ENCODE measurements at regions not wholly inside any gene's neighbourhood (a gene's known extent, or its start where the extent isn't known, plus 50 kb on each side); places are given as distances from the start of the nearest gene placed in this dataset.

- ATAC-seq (no peak), DNase-seq (no peak)
- Mint-ChIP-seq H3K27ac (no peak overlapping the region), H3K4me1 (no peaks in the 10 kb centered on the region), H3K9me3 (peaks cover 3% of the 10 kb centered on the region), H3K4me3 (no peak overlapping the region), H3K27me3 (no peaks in the 10 kb centered on the region), H3K36me3 (ENCODE audit: low read depth) (no peaks in the 10 kb centered on the region)
These were observed 447.1 kb downstream of the TMEM182 start for GRCh38 chr2:103208916-103209315.

GRCh38 chr2:103213028-103213542 is 451.3 kb downstream of the TMEM182 start:
- H3K9me3 Mint-ChIP-seq: peaks cover 7% of the 10 kb centered on the region
- no peaks in the 10 kb centered on the region for H3K4me1 Mint-ChIP-seq
- ATAC-seq: no peak
- no peak overlapping the region for H3K27ac Mint-ChIP-seq
- no peaks in the 10 kb centered on the region for H3K27me3 Mint-ChIP-seq
- H3K4me3 Mint-ChIP-seq: no peak overlapping the region
- no peak for DNase-seq
- H3K36me3 Mint-ChIP-seq (ENCODE audit: low read depth): no peaks in the 10 kb centered on the region

DNA sequence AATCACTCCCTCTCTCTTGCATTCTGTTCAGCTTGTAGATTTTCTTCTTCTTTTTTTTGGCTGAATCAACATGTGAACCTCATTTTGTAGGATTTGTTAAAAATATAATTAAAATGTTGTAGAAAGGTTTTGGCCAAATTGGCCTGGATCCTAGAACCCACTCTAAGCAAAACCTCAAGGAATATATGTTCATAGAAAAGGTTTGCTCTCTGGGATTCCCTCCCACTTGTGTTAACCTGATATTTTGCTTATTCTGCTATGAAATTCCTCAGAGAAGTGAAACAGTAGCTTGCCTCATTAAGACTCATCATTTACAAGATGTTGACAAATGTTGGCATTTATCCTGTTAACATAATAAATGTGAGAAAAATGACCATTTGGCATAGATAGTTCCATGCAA is 456.7 kb downstream of the TMEM182 start:
- no peak overlapping the region for H3K27ac Mint-ChIP-seq
- ATAC-seq (no peak), DNase-seq (no peak)
- H3K36me3 Mint-ChIP-seq (ENCODE audit: low read depth): no peaks in the 10 kb centered on the region
- H3K9me3 Mint-ChIP-seq: peaks cover 7% of the 10 kb centered on the region
- H3K4me3 Mint-ChIP-seq: no peak overlapping the region
- H3K27me3 Mint-ChIP-seq: no peaks in the 10 kb centered on the region
- H3K4me1 Mint-ChIP-seq: no peaks in the 10 kb centered on the region

DNA sequence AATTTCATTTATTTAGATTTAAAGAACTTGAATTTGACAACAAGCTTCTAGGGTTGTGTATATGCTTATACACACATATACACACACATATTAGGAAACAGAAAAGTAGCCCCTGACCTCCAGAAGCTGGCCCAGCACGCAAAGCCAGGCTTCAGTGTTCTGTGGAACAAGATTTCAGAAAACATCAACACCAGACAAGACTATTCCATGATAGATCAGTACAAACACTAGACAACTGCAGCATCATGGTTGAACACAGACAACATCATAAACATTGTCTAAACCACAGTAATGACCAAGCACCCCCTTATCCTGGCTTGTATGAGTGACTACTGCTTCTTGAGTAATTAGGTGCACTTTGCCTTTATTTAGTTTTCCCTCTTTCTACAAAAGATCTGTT is 457.6 kb downstream of the TMEM182 start:
- ATAC-seq (no peak), DNase-seq (no peak)
- H3K4me1 Mint-ChIP-seq: no peaks in the 10 kb centered on the region
- no peak overlapping the region for H3K4me3 Mint-ChIP-seq
- no peaks in the 10 kb centered on the region for H3K27me3 Mint-ChIP-seq
- no peak overlapping the region for H3K27ac Mint-ChIP-seq
- no peaks in the 10 kb centered on the region for H3K36me3 Mint-ChIP-seq (ENCODE audit: low read depth)
- H3K9me3 Mint-ChIP-seq: peaks cover 7% of the 10 kb centered on the region

DNA sequence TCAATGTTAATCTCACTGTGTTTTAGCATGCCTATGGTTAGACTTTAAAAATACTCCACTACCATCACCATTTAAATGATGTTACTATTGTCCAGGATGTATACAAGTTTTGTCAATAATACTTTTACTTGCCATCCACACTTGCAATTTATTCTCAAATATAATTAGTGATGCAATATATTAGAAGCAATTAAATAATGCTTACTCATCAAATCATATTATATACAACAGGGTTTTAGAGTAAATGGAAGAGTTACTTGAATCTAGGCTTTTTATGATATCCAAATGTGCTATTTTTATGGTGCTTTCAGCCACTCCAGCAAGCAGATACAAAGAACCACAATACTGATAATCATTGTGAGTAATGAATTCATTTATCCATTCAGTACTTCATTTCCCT is 461.1 kb downstream of the TMEM182 start:
- Mint-ChIP-seq H3K27me3 (no peaks in the 10 kb centered on the region), H3K9me3 (no peaks in the 10 kb centered on the region), H3K36me3 (ENCODE audit: low read depth) (no peaks in the 10 kb centered on the region), H3K4me3 (no peak overlapping the region), H3K27ac (no peak overlapping the region), H3K4me1 (no peaks in the 10 kb centered on the region)
- DNase-seq: no peak
- no peak for ATAC-seq

- Mint-ChIP-seq H3K27ac (no peak overlapping the region), H3K9me3 (no peaks in the 10 kb centered on the region), H3K4me3 (no peak overlapping the region), H3K27me3 (no peaks in the 10 kb centered on the region), H3K4me1 (no peaks in the 10 kb centered on the region), H3K36me3 (ENCODE audit: low read depth) (no peaks in the 10 kb centered on the region)
- ATAC-seq (no peak), DNase-seq (no peak)
These were observed 469.0 kb downstream of the TMEM182 start for GRCh38 chr2:103230796-103231195.

DNA sequence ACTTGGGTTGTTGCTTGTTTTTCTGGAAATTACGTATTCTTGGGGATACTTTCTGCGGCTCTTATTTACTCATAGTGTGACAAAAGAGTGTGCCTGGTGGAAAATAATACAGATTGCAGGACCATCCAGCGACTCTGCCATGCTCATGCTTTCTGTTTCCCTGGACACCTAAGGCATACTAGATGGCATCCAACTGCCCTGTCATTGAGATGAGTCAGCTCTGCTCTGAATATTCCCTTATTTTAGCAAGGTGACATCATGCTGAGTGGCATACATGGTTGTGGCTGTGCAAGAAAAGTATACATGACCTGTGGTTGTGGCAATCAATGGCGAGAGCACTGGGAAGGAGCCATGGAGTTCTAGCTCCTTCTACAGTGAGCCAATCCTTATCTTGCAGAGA is 471.0 kb downstream of the TMEM182 start:
- Mint-ChIP-seq H3K36me3 (ENCODE audit: low read depth) (no peaks in the 10 kb centered on the region), H3K27me3 (no peaks in the 10 kb centered on the region), H3K4me1 (no peaks in the 10 kb centered on the region), H3K4me3 (no peak overlapping the region), H3K9me3 (no peaks in the 10 kb centered on the region), H3K27ac (no peak overlapping the region)
- ATAC-seq: no peak
- DNase-seq: no peak

DNA sequence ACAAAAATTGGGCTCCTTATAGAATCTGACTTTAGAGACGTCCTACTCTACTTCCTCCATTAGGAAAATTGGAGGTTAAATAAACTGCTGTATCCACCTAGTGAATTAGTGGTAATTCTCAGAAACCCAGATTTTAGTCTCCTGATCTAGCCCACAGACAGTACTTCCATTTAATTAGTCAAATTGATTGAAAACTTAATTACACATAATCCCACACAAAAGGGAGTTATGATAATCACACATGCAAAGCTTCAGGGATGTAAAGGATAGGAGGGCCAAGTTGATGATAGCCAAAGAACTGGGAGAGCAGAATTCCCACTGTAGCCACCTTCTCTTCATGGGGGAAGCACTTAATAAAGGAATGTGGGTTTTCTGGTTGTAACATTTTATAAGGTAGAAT is 471.9 kb downstream of the TMEM182 start:
- ATAC-seq: no peak
- Mint-ChIP-seq H3K4me3 (no peak overlapping the region), H3K27ac (no peak overlapping the region), H3K4me1 (no peaks in the 10 kb centered on the region), H3K27me3 (no peaks in the 10 kb centered on the region), H3K36me3 (ENCODE audit: low read depth) (no peaks in the 10 kb centered on the region), H3K9me3 (peaks cover 5% of the 10 kb centered on the region)
- no peak for DNase-seq

GRCh38 chr2:103235283-103235682 is 473.5 kb downstream of the TMEM182 start:
- Mint-ChIP-seq H3K36me3 (ENCODE audit: low read depth) (no peaks in the 10 kb centered on the region), H3K27ac (no peak overlapping the region), H3K27me3 (no peaks in the 10 kb centered on the region), H3K4me1 (no peaks in the 10 kb centered on the region), H3K9me3 (peaks cover 5% of the 10 kb centered on the region), H3K4me3 (no peak overlapping the region)
- no peak for DNase-seq
- no peak for ATAC-seq

DNA sequence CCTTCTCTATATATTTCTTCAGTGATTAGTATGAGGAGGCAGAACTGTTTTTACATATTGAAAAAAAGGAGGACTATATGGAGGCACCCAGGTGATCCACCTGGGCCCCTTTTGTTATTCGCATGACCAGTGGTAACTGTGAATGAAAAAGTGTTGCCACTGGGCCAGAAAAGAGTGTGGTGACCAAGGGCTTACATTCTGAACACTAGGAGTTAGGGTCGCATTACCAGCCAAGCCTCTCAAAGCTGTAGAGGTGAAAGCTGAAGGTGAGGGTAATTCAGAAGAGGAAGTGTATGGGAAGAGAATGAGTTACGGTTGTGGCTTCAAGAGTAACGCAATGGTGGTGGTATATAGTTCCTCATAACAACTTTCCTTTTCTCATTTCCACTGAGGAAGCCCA is 487.6 kb downstream of the TMEM182 start:
- Mint-ChIP-seq H3K4me3 (no peak overlapping the region), H3K27ac (no peak overlapping the region), H3K4me1 (no peaks in the 10 kb centered on the region), H3K9me3 (peaks cover 24% of the 10 kb centered on the region), H3K36me3 (ENCODE audit: low read depth) (no peaks in the 10 kb centered on the region), H3K27me3 (no peaks in the 10 kb centered on the region)
- DNase-seq (no peak), ATAC-seq (no peak)

- no peak for DNase-seq
- H3K27ac Mint-ChIP-seq: no peak overlapping the region
- H3K4me1 Mint-ChIP-seq: no peaks in the 10 kb centered on the region
- no peak overlapping the region for H3K4me3 Mint-ChIP-seq
- no peaks in the 10 kb centered on the region for H3K27me3 Mint-ChIP-seq
- peaks cover 24% of the 10 kb centered on the region for H3K9me3 Mint-ChIP-seq
- no peak for ATAC-seq
- no peaks in the 10 kb centered on the region for H3K36me3 Mint-ChIP-seq (ENCODE audit: low read depth)
These were observed 490.9 kb downstream of the TMEM182 start for GRCh38 chr2:103252781-103253180.

DNA sequence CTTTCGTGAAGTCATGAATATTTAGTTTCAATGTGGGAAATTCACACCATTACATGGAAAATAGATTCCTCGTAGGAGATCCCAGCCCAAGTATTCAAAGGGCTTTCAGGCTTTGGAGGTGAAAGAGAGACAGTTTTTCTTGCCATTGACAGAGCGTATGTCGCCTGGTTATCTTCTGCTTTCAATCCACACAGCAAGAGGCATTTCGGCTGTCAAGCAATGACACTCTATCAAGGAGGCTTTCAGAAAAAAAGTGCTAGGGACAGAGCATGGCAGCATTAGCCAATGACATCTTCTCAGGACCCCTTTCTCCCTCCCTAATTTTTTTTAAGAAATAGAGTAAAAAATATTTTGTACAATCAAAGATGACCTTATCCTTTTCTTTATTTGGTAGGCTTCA is 492.8 kb downstream of the TMEM182 start:
- Mint-ChIP-seq H3K4me3 (no peak overlapping the region), H3K4me1 (no peaks in the 10 kb centered on the region), H3K9me3 (peaks cover 20% of the 10 kb centered on the region), H3K27ac (no peak overlapping the region), H3K27me3 (no peaks in the 10 kb centered on the region), H3K36me3 (ENCODE audit: low read depth) (no peaks in the 10 kb centered on the region)
- no peak for ATAC-seq
- no peak for DNase-seq

GRCh38 chr2:103264058-103264768 is 502.4 kb downstream of the TMEM182 start:
- no peaks in the 10 kb centered on the region for H3K4me1 Mint-ChIP-seq
- H3K9me3 Mint-ChIP-seq: peaks cover 12% of the 10 kb centered on the region
- ATAC-seq: no peak
- H3K4me3 Mint-ChIP-seq: no peak overlapping the region
- DNase-seq: no peak
- no peaks in the 10 kb centered on the region for H3K27me3 Mint-ChIP-seq
- no peaks in the 10 kb centered on the region for H3K36me3 Mint-ChIP-seq (ENCODE audit: low read depth)
- H3K27ac Mint-ChIP-seq: no peak overlapping the region

DNA sequence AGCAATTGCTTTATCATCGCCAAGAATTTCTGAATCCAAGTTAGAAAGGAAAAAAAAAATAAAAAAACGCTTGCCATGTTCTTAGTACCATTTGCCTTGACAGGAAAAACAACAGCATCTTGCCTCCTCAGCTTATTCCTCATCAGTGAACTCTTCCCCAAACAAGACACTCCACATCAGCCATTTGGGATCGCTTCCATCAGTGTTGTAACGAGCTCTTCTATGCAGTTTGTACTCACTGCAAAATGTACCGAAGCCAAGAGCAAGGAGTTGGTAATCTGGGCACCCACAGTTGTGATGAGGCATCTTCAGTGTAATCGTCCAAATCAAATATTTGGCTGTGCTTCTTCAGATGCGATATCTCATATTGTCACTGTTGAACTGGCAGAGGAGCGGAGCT is 503.7 kb downstream of the TMEM182 start:
- no peaks in the 10 kb centered on the region for H3K36me3 Mint-ChIP-seq (ENCODE audit: low read depth)
- H3K27ac Mint-ChIP-seq: no peak overlapping the region
- DNase-seq: no peak
- H3K4me1 Mint-ChIP-seq: no peaks in the 10 kb centered on the region
- no peaks in the 10 kb centered on the region for H3K27me3 Mint-ChIP-seq
- H3K9me3 Mint-ChIP-seq: peaks cover 17% of the 10 kb centered on the region
- no peak overlapping the region for H3K4me3 Mint-ChIP-seq
- no peak for ATAC-seq

GRCh38 chr2:103268841-103269498 is 507.1 kb downstream of the TMEM182 start:
- Mint-ChIP-seq H3K4me1 (no peaks in the 10 kb centered on the region), H3K4me3 (no peak overlapping the region), H3K36me3 (ENCODE audit: low read depth) (no peaks in the 10 kb centered on the region), H3K9me3 (peaks cover 26% of the 10 kb centered on the region), H3K27ac (no peak overlapping the region), H3K27me3 (no peaks in the 10 kb centered on the region)
- DNase-seq: no peak
- no peak for ATAC-seq

All from activated naive CD8-positive, alpha-beta T cell treated with anti-CD3 and anti-CD28 coated beads, Interleukin-2, amount 50 U/mL, for 24 hours (primary cell).